ENCODE measurements at regions not wholly inside any gene's neighbourhood (a gene's known extent, or its start where the extent isn't known, plus 50 kb on each side); places are given as distances from the start of the nearest gene placed in this dataset.
"Not testable (repeated sequence)": the region's sequence is repeated elsewhere in the genome, so short reads cannot be mapped to it uniquely, and the experiment has no call there.

DNA sequence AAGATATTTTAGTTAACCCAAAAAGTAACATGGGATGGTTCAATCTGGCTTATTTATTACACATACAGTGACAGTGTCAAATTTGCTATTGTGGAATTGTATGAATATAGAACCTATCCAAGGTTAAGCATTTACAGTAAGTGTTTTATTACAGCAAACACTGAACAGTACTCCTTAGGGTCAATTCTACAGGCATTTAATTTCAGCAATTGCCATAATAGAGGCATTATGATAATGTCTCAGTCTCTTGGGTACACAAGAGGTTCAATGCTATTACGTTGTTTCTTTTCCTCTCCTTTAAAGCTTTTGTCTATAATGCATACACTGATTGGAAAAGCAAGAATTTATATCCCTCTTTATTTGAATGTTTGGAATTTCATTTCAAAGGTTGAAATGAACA, 275.7 kb upstream of the NAALADL2 start:
- no TSS peak for BruUV-seq (replicated peaks)
- Histone ChIP-seq H3K4me2 (ENCODE audit: low read length) (no peak overlapping the region), H3K9me3 (ENCODE audit: low read length) (no peaks in the 10 kb centered on the region), H3K4me1 (ENCODE audit: insufficient read depth, low read length) (no peaks in the 10 kb centered on the region), H3K27ac (ENCODE audit: low read length) (no peak overlapping the region), H2AFZ (ENCODE audit: low read length) (no peak overlapping the region), H3K36me3 (ENCODE audit: low read depth, low read length) (no peaks in the 10 kb centered on the region), H3K4me3 (ENCODE audit: low read length) (no peak overlapping the region), H3K9me2 (replicated peaks; ENCODE audit: low read length) (no peaks in the 10 kb centered on the region), H4K20me1 (ENCODE audit: low read length) (no peaks in the 10 kb centered on the region), H3K79me2 (ENCODE audit: low read length) (no peaks in the 10 kb centered on the region), H3F3A (ENCODE audit: low read length, unreplicated experiment) (no peaks in the 10 kb centered on the region), H3K9ac (ENCODE audit: low read length) (no peak overlapping the region), H3K27me3 (ENCODE audit: low read length) (no peaks in the 10 kb centered on the region)
- ATAC-seq (no peak), DNase-seq (no peak)
- CTCF ChIA-PET, result no interaction called here
- POLR2A ChIA-PET (ENCODE audit: unreplicated experiment), result no interaction called here
- TF ChIP-seq EZH2 (IDR thresholded peaks at IDR 0.05; ENCODE audit: low read length, unreplicated experiment) (no peak), EZH2phosphoT487 (IDR thresholded peaks at IDR 0.05; ENCODE audit: borderline replicate concordance, low read length) (no peak)
- TF ChIP-seq, protein P1, sequence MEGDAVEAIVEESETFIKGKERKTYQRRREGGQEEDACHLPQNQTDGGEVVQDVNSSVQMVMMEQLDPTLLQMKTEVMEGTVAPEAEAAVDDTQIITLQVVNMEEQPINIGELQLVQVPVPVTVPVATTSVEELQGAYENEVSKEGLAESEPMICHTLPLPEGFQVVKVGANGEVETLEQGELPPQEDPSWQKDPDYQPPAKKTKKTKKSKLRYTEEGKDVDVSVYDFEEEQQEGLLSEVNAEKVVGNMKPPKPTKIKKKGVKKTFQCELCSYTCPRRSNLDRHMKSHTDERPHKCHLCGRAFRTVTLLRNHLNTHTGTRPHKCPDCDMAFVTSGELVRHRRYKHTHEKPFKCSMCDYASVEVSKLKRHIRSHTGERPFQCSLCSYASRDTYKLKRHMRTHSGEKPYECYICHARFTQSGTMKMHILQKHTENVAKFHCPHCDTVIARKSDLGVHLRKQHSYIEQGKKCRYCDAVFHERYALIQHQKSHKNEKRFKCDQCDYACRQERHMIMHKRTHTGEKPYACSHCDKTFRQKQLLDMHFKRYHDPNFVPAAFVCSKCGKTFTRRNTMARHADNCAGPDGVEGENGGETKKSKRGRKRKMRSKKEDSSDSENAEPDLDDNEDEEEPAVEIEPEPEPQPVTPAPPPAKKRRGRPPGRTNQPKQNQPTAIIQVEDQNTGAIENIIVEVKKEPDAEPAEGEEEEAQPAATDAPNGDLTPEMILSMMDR (conservative IDR thresholded peaks at IDR 0.05; ENCODE audit: low read depth, low read length), result no peak
- intact Hi-C loops (cut with micrococcal nuclease), result no loop called here

DNA sequence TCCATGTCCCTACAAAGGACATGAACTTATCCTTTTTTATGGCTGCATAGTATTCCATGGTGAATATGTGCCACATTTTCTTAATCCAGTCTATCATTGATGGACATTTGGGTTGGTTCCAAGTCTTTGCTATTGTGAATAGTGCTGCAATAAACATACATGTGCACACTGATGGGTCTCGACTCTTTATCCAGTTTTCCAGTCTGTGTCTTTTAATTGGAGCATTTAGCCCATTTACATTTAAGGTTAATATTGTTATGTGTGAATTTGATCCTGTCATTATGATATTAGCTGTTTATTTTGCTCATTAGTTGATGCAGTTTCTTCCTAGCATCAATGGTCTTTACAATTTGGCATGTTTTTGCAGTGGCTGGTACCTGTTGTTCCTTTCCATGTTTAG, 272.0 kb upstream of the NAALADL2 start:
- ATAC-seq; H2AFZ ChIP-seq (ENCODE audit: low read length); H3K79me2 ChIP-seq (ENCODE audit: low read length); intact Hi-C loops (cut with micrococcal nuclease); H3K9me2 ChIP-seq (replicated peaks; ENCODE audit: low read length); H3K9me3 ChIP-seq (ENCODE audit: low read length); H3K27ac ChIP-seq (ENCODE audit: low read length); CTCF ChIA-PET; H3K27me3 ChIP-seq (ENCODE audit: low read length); H3K9ac ChIP-seq (ENCODE audit: low read length); DNase-seq; H4K20me1 ChIP-seq (ENCODE audit: low read length); H3K4me1 ChIP-seq (ENCODE audit: insufficient read depth, low read length); H3K36me3 ChIP-seq (ENCODE audit: low read depth, low read length); BruUV-seq (replicated peaks); POLR2A ChIA-PET (ENCODE audit: unreplicated experiment); H3F3A ChIP-seq (ENCODE audit: low read length, unreplicated experiment); H3K4me2 ChIP-seq (ENCODE audit: low read length); H3K4me3 ChIP-seq (ENCODE audit: low read length): not testable (repeated sequence)

DNA sequence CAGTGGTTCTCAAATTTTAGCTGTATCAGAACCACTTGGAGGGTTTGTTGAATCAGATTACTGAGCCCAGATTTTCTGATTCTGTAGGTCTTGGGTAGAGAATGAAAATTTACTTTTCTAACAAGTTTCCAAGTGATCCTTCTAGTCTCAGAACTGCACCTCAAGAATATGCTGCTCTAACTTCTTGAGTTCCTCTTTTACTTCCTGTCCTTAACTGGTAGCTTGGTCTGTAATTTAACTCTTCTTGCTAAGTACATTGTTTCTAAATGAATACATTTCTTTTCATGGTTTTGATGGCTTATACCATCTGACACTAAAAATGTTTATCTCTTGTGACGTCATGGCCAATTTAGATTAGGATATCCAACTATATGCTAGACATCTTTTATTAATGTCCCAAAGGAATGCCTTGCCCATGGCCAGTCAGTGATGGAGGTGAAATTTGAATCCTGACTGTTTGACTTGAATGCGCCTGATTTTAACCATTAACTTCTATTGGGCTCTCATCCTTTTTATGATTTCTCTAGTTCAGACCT, 262.6 kb upstream of the NAALADL2 start:
- CTCF ChIA-PET, result no interaction called here
- Histone ChIP-seq H3K4me2 (ENCODE audit: low read length) (no peak overlapping the region), H3K4me3 (ENCODE audit: low read length) (no peak overlapping the region), H3K9me3 (ENCODE audit: low read length) (no peaks in the 10 kb centered on the region), H4K20me1 (ENCODE audit: low read length) (no peaks in the 10 kb centered on the region), H3K9ac (ENCODE audit: low read length) (no peak overlapping the region), H3K79me2 (ENCODE audit: low read length) (no peaks in the 10 kb centered on the region), H3K27ac (ENCODE audit: low read length) (no peak overlapping the region), H2AFZ (ENCODE audit: low read length) (no peak overlapping the region), H3F3A (ENCODE audit: low read length, unreplicated experiment) (no peaks in the 10 kb centered on the region), H3K36me3 (ENCODE audit: low read depth, low read length) (no peaks in the 10 kb centered on the region), H3K27me3 (ENCODE audit: low read length) (no peaks in the 10 kb centered on the region), H3K9me2 (replicated peaks; ENCODE audit: low read length) (no peaks in the 10 kb centered on the region), H3K4me1 (ENCODE audit: insufficient read depth, low read length) (no peaks in the 10 kb centered on the region)
- POLR2A ChIA-PET (ENCODE audit: unreplicated experiment), result no interaction called here
- no peak for TF ChIP-seq EZH2phosphoT487 (IDR thresholded peaks at IDR 0.05; ENCODE audit: borderline replicate concordance, low read length)
- TF ChIP-seq, protein P1 (conservative IDR thresholded peaks at IDR 0.05; ENCODE audit: low read depth, low read length), result no peak
- TF ChIP-seq EZH2 (IDR thresholded peaks at IDR 0.05; ENCODE audit: low read length, unreplicated experiment), result no peak
- no peak for DNase-seq
- intact Hi-C loops (cut with micrococcal nuclease), result no loop called here
- ATAC-seq, result no peak
- BruUV-seq (replicated peaks), result no TSS peak
